ENCODE measurements at regions not wholly inside any gene's neighbourhood (a gene's known extent, or its start where the extent isn't known, plus 50 kb on each side); places are given as distances from the start of the nearest gene placed in this dataset.

- Histone ChIP-seq H3K79me2 (ENCODE audit: low read length) (no peaks in the 10 kb centered on the region), H2AFZ (ENCODE audit: low read length) (no peak overlapping the region)
Observed at GRCh38 chr6:21928827-21929226, 335.3 kb downstream of the SOX4 start.

DNA sequence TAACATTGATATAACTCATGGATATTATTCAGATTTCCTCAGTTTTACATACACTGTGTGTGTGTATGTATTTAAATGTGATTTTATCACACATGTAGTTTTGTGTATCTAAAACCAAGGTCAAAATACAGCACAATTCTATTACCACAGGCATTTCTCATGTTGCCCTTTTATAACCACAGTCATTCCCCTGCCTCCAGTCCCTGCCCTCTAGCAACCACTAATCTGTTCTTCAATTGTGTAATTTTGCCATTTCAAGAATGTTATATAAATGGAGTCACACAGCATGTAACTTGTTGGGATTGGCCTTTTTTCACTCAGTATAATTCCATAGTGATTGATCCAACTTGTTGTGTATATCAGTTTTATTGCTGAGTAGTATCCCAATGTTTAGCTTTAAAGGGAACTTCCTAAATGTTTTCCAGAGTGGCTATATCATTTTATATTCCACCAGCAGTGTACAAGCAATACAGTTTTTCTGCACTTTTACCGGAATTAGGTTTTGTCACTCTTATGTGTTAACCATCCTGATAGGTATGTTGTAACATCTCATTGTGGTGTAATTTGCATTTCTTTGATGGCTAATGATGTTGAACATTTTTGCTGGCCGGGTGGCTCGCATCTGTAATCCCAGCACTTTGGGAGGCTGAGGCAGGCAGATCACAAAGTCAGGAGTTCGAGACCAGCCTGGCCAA is 338.2 kb downstream of the SOX4 start:
- Histone ChIP-seq H3K27ac (ENCODE audit: low read length) (no peak overlapping the region), H3K36me3 (replicated peaks; ENCODE audit: insufficient read depth, low read length) (no peaks in the 10 kb centered on the region), H4K20me1 (ENCODE audit: insufficient read depth, low read length) (no peaks in the 10 kb centered on the region), H2AFZ (ENCODE audit: low read length) (no peak overlapping the region), H3K4me2 (ENCODE audit: low read depth, low read length) (no peak overlapping the region), H3K4me1 (ENCODE audit: low read length) (no peaks in the 10 kb centered on the region), H3K9me3 (replicated peaks; ENCODE audit: insufficient read depth, low read length) (no peaks in the 10 kb centered on the region), H3K27me3 (replicated peaks; ENCODE audit: insufficient read depth, low read length) (no peaks in the 10 kb centered on the region), H3K9ac (ENCODE audit: low read length) (no peak overlapping the region), H3K79me2 (ENCODE audit: low read length) (no peaks in the 10 kb centered on the region), H3K9me2 (replicated peaks; ENCODE audit: insufficient read depth, low read length) (no peaks in the 10 kb centered on the region), H3F3A (ENCODE audit: insufficient read depth, low read length) (no peaks in the 10 kb centered on the region), H3K4me3 (ENCODE audit: low read length) (no peak overlapping the region)
- TF ChIP-seq EZH2 (optimal IDR thresholded peaks at IDR 0.05; ENCODE audit: low read depth, low read length) = no peak
- DNase-seq = no peak

More at GRCh38 chr6:21928827-21929226, 335.3 kb downstream of the SOX4 start:
- Histone ChIP-seq H3K36me3 (replicated peaks; ENCODE audit: insufficient read depth, low read length) (no peaks in the 10 kb centered on the region), H3K9me2 (replicated peaks; ENCODE audit: insufficient read depth, low read length) (no peaks in the 10 kb centered on the region), H3K4me1 (ENCODE audit: low read length) (no peaks in the 10 kb centered on the region), H4K20me1 (ENCODE audit: insufficient read depth, low read length) (no peaks in the 10 kb centered on the region), H3K27ac (ENCODE audit: low read length) (no peak overlapping the region), H3F3A (ENCODE audit: insufficient read depth, low read length) (no peaks in the 10 kb centered on the region), H3K27me3 (replicated peaks; ENCODE audit: insufficient read depth, low read length) (no peaks in the 10 kb centered on the region), H3K9me3 (replicated peaks; ENCODE audit: insufficient read depth, low read length) (no peaks in the 10 kb centered on the region), H3K4me2 (ENCODE audit: low read depth, low read length) (no peak overlapping the region), H3K9ac (ENCODE audit: low read length) (no peak overlapping the region), H3K4me3 (ENCODE audit: low read length) (no peak overlapping the region)
- TF ChIP-seq, protein P1, sequence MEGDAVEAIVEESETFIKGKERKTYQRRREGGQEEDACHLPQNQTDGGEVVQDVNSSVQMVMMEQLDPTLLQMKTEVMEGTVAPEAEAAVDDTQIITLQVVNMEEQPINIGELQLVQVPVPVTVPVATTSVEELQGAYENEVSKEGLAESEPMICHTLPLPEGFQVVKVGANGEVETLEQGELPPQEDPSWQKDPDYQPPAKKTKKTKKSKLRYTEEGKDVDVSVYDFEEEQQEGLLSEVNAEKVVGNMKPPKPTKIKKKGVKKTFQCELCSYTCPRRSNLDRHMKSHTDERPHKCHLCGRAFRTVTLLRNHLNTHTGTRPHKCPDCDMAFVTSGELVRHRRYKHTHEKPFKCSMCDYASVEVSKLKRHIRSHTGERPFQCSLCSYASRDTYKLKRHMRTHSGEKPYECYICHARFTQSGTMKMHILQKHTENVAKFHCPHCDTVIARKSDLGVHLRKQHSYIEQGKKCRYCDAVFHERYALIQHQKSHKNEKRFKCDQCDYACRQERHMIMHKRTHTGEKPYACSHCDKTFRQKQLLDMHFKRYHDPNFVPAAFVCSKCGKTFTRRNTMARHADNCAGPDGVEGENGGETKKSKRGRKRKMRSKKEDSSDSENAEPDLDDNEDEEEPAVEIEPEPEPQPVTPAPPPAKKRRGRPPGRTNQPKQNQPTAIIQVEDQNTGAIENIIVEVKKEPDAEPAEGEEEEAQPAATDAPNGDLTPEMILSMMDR (IDR thresholded peaks at IDR 0.05; ENCODE audit: low read length) = no peak
- TF ChIP-seq EZH2phosphoT487 (IDR thresholded peaks at IDR 0.05; ENCODE audit: low read length) = no peak
- no peak for TF ChIP-seq EZH2 (optimal IDR thresholded peaks at IDR 0.05; ENCODE audit: low read depth, low read length)
- no peak for DNase-seq

DNA sequence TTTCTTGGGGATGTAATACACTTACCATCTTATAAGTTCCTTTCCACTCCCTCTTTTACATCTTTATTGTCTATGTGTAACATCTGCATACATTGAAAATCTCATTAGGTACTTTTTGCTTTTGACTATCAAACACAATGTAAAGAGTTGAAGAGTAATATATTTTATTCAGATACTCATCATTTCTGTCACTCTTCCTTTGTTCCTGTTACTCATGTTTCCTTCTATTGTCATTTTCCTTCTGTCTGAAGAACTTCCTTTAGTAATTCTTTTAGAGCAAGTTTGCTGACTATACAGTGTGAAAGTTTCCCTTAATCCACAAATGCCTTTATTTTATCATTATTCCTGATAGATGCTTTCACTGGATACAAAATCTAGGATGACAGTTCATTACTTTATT is 339.8 kb downstream of the SOX4 start:
- H3K9me2 ChIP-seq (replicated peaks; ENCODE audit: insufficient read depth, low read length) = no peaks in the 10 kb centered on the region
- no peak for DNase-seq
- H3K79me2 ChIP-seq (ENCODE audit: low read length) = no peaks in the 10 kb centered on the region
- no peak overlapping the region for H3K4me2 ChIP-seq (ENCODE audit: low read depth, low read length)
- H2AFZ ChIP-seq (ENCODE audit: low read length) = no peak overlapping the region
- no peak overlapping the region for H3K27ac ChIP-seq (ENCODE audit: low read length)
- no peak overlapping the region for H3K9ac ChIP-seq (ENCODE audit: low read length)
- H4K20me1 ChIP-seq (ENCODE audit: insufficient read depth, low read length) = no peaks in the 10 kb centered on the region
- no peaks in the 10 kb centered on the region for H3K4me1 ChIP-seq (ENCODE audit: low read length)
- H3K9me3 ChIP-seq (replicated peaks; ENCODE audit: insufficient read depth, low read length) = no peaks in the 10 kb centered on the region
- H3K4me3 ChIP-seq (ENCODE audit: low read length) = no peak overlapping the region
- H3F3A ChIP-seq (ENCODE audit: insufficient read depth, low read length) = no peaks in the 10 kb centered on the region
- no peaks in the 10 kb centered on the region for H3K27me3 ChIP-seq (replicated peaks; ENCODE audit: insufficient read depth, low read length)
- H3K36me3 ChIP-seq (replicated peaks; ENCODE audit: insufficient read depth, low read length) = no peaks in the 10 kb centered on the region
- TF ChIP-seq EZH2phosphoT487 (IDR thresholded peaks at IDR 0.05; ENCODE audit: low read length) (no peak), EZH2 (optimal IDR thresholded peaks at IDR 0.05; ENCODE audit: low read depth, low read length) (no peak)
- TF ChIP-seq, protein P1 (IDR thresholded peaks at IDR 0.05; ENCODE audit: low read length) = no peak

DNA sequence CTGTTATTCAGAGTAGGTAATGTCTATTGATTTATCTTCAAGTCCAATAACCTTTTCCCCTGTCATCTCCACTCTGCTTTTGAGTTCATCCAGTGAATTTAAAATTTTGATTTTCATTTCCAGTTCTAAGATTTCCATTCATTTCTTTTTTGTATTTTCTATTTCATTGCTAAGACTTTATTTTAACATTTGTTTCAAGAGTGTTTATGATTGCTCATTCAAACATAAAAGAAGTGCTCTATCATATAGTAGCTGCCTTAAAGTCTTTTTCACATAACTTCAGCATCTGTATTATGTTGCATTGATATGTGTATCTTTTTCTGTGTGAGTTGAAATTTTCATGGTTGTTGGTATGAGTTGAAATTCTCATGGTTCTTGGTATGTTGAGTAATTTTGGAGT is 341.6 kb downstream of the SOX4 start:
- TF ChIP-seq EZH2phosphoT487 (IDR thresholded peaks at IDR 0.05; ENCODE audit: low read length) (no peak), EZH2 (optimal IDR thresholded peaks at IDR 0.05; ENCODE audit: low read depth, low read length) (no peak)
- TF ChIP-seq, protein P1 (IDR thresholded peaks at IDR 0.05; ENCODE audit: low read length) = no peak
- Histone ChIP-seq H3F3A (ENCODE audit: insufficient read depth, low read length) (no peaks in the 10 kb centered on the region), H3K9ac (ENCODE audit: low read length) (no peak overlapping the region), H2AFZ (ENCODE audit: low read length) (no peak overlapping the region), H3K4me3 (ENCODE audit: low read length) (no peak overlapping the region), H3K27me3 (replicated peaks; ENCODE audit: insufficient read depth, low read length) (no peaks in the 10 kb centered on the region), H3K9me2 (replicated peaks; ENCODE audit: insufficient read depth, low read length) (no peaks in the 10 kb centered on the region), H3K4me1 (ENCODE audit: low read length) (no peaks in the 10 kb centered on the region), H3K4me2 (ENCODE audit: low read depth, low read length) (no peak overlapping the region), H3K36me3 (replicated peaks; ENCODE audit: insufficient read depth, low read length) (no peaks in the 10 kb centered on the region), H3K27ac (ENCODE audit: low read length) (no peak overlapping the region), H4K20me1 (ENCODE audit: insufficient read depth, low read length) (no peaks in the 10 kb centered on the region), H3K79me2 (ENCODE audit: low read length) (no peaks in the 10 kb centered on the region), H3K9me3 (replicated peaks; ENCODE audit: insufficient read depth, low read length) (no peaks in the 10 kb centered on the region)
- no peak for DNase-seq

Measured in MM.1S (cell line).